Progenitor cell of endocrine pancreas (in vitro differentiated cells): ENCODE measurements at regions not wholly inside any gene's neighbourhood (a gene's known extent, or its start where the extent isn't known, plus 50 kb on each side); places are given as distances from the start of the nearest gene placed in this dataset.

Source experiments
- DNase-seq: peaks from one replicate; pipeline ENCODE4 v3.0.0; 2021; ENCODE audit warnings: low spot score; ENCODE audit not compliant: unreplicated experiment
- H3K27ac Mint-ChIP-seq: 2 replicates; pipeline ENCODE4 v1.8.0; 2021; ENCODE audit warnings: mild to moderate bottlenecking, moderate library complexity, mixed read lengths
- H3K27me3 Mint-ChIP-seq: 2 replicates; pipeline ENCODE4 v1.8.0; 2021; ENCODE audit warnings: mixed read lengths
- H3K36me3 Mint-ChIP-seq: 2 replicates; pipeline ENCODE4 v1.8.0; 2022; ENCODE audit warnings: mixed read lengths; ENCODE audit not compliant: insufficient read depth
- H3K4me1 Mint-ChIP-seq: 2 replicates; pipeline ENCODE4 v1.8.0; 2021; ENCODE audit warnings: low read depth, mixed read lengths
- H3K4me3 Mint-ChIP-seq: 2 replicates; pipeline ENCODE4 v1.8.0; 2021; ENCODE audit warnings: low read depth, mild to moderate bottlenecking, moderate library complexity, mixed read lengths
- H3K9me3 Mint-ChIP-seq: 2 replicates; pipeline ENCODE4 v1.8.0; 2021; ENCODE audit warnings: low read depth, mixed read lengths
- CTCF ChIP-seq: fragments of 200-600 bp; sonication (generic); IDR thresholded peaks from one replicate; pipeline ENCODE4 v1.5.0; 2021; ENCODE audit warnings: antibody characterized with exemption, mild to moderate bottlenecking; ENCODE audit not compliant: unreplicated experiment

- no peaks in the 10 kb centered on the region for H3K4me1 Mint-ChIP-seq
- no peak for TF ChIP-seq CTCF
- H3K4me3 Mint-ChIP-seq: no peak overlapping the region
- H3K36me3 Mint-ChIP-seq: no peaks in the 10 kb centered on the region
- peaks cover 13% of the 10 kb centered on the region for H3K27me3 Mint-ChIP-seq
- no peak for DNase-seq
- no peak overlapping the region for H3K27ac Mint-ChIP-seq
- no peaks in the 10 kb centered on the region for H3K9me3 Mint-ChIP-seq
Observed at GRCh38 chr10:111278266-111278665, 201.4 kb downstream of the ADRA2A start.

- Mint-ChIP-seq H3K9me3 (no peaks in the 10 kb centered on the region), H3K27ac (no peak overlapping the region), H3K27me3 (peaks cover 6% of the 10 kb centered on the region), H3K4me3 (no peak overlapping the region), H3K36me3 (no peaks in the 10 kb centered on the region), H3K4me1 (no peaks in the 10 kb centered on the region)
- TF ChIP-seq CTCF: peak; percentile 54
- no peak for DNase-seq
Observed at GRCh38 chr10:111281516-111281915, 204.7 kb downstream of the ADRA2A start.

GRCh38 chr10:111289461-111289860 lies 212.6 kb downstream of the ADRA2A start:
- Mint-ChIP-seq H3K4me3 (no peak overlapping the region), H3K27me3 (peaks cover 15% of the 10 kb centered on the region), H3K36me3 (no peaks in the 10 kb centered on the region), H3K4me1 (no peaks in the 10 kb centered on the region), H3K9me3 (no peaks in the 10 kb centered on the region), H3K27ac (no peak overlapping the region)
- DNase-seq: no peak
- no peak for TF ChIP-seq CTCF

- Mint-ChIP-seq H3K4me3 (no peak overlapping the region), H3K27ac (no peak overlapping the region), H3K9me3 (no peaks in the 10 kb centered on the region), H3K4me1 (peaks cover 3% of the 10 kb centered on the region), H3K36me3 (no peaks in the 10 kb centered on the region), H3K27me3 (peaks cover 15% of the 10 kb centered on the region)
- DNase-seq: no peak
- TF ChIP-seq CTCF: no peak
Observed at GRCh38 chr10:111290649-111291048, 213.8 kb downstream of the ADRA2A start.

GRCh38 chr10:111295788-111296187 lies 219.0 kb downstream of the ADRA2A start:
- Mint-ChIP-seq H3K27ac (no peak overlapping the region), H3K4me1 (peaks cover 3% of the 10 kb centered on the region), H3K27me3 (peaks cover 14% of the 10 kb centered on the region), H3K9me3 (no peaks in the 10 kb centered on the region), H3K36me3 (no peaks in the 10 kb centered on the region), H3K4me3 (no peak overlapping the region)
- TF ChIP-seq CTCF: no peak
- DNase-seq: no peak
